Mesothelial cell of epicardium (in vitro differentiated cells): ENCODE measurements at regions not wholly inside any gene's neighbourhood (a gene's known extent, or its start where the extent isn't known, plus 50 kb on each side); places are given as distances from the start of the nearest gene placed in this dataset.

ENCODE experiments used
- DNase-seq, 2 experiments: peaks; one replicate each; pipeline ENCODE4 v3.0.0; 2021; ENCODE audit warnings: low spot score in 2 of 2; ENCODE audit not compliant: unreplicated experiment in 2 of 2
- H3K27ac Mint-ChIP-seq: 2 replicates; pipeline ENCODE4 v1.8.0; 2021; ENCODE audit warnings: mixed read lengths
- H3K27me3 Mint-ChIP-seq: 2 replicates; pipeline ENCODE4 v1.8.0; 2021; ENCODE audit warnings: low read depth, mixed read lengths
- H3K36me3 Mint-ChIP-seq: 2 replicates; pipeline ENCODE4 v1.8.0; 2021; ENCODE audit warnings: mixed read lengths
- H3K4me1 Mint-ChIP-seq: 2 replicates; pipeline ENCODE4 v1.8.0; 2021; ENCODE audit warnings: mixed read lengths
- H3K4me3 Mint-ChIP-seq: 2 replicates; pipeline ENCODE4 v1.8.0; 2021; ENCODE audit warnings: mild to moderate bottlenecking, moderate library complexity, mixed read lengths
- H3K9me3 Mint-ChIP-seq: 2 replicates; pipeline ENCODE4 v1.8.0; 2021; ENCODE audit warnings: mixed read lengths
- TF ChIP-seq, protein P1 (sequence below): fragments of 200-600 bp; sonication (generic); IDR thresholded peaks from one replicate; pipeline ENCODE4 v1.5.0; 2021; ENCODE audit warnings: antibody characterized with exemption; ENCODE audit not compliant: unreplicated experiment

DNA sequence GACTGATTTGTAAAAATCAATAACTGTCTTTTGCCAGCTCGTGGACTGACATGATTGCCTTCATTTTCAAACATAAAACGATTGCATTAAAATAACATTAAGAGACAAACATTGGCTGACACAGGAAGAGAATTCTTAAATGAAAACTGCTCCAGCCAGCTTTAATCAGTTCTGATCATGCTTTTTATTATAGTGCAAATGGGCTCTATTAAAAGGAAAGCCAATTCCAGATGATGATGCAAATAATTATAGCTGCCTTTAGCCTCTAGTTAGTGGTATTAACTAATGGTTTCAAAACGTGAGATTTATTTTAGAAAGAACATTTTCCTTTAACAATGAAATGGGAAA is 301.8 kb upstream of the UBE2E3 start:
- Mint-ChIP-seq H3K4me3 (no peak overlapping the region), H3K4me1 (peaks cover 12% of the 10 kb centered on the region), H3K27me3 (peaks cover 4% of the 10 kb centered on the region), H3K36me3 (no peaks in the 10 kb centered on the region), H3K27ac (no peak overlapping the region), H3K9me3 (no peaks in the 10 kb centered on the region)
- DNase-seq = no peak
- TF ChIP-seq, protein P1, sequence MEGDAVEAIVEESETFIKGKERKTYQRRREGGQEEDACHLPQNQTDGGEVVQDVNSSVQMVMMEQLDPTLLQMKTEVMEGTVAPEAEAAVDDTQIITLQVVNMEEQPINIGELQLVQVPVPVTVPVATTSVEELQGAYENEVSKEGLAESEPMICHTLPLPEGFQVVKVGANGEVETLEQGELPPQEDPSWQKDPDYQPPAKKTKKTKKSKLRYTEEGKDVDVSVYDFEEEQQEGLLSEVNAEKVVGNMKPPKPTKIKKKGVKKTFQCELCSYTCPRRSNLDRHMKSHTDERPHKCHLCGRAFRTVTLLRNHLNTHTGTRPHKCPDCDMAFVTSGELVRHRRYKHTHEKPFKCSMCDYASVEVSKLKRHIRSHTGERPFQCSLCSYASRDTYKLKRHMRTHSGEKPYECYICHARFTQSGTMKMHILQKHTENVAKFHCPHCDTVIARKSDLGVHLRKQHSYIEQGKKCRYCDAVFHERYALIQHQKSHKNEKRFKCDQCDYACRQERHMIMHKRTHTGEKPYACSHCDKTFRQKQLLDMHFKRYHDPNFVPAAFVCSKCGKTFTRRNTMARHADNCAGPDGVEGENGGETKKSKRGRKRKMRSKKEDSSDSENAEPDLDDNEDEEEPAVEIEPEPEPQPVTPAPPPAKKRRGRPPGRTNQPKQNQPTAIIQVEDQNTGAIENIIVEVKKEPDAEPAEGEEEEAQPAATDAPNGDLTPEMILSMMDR = no peak

DNA sequence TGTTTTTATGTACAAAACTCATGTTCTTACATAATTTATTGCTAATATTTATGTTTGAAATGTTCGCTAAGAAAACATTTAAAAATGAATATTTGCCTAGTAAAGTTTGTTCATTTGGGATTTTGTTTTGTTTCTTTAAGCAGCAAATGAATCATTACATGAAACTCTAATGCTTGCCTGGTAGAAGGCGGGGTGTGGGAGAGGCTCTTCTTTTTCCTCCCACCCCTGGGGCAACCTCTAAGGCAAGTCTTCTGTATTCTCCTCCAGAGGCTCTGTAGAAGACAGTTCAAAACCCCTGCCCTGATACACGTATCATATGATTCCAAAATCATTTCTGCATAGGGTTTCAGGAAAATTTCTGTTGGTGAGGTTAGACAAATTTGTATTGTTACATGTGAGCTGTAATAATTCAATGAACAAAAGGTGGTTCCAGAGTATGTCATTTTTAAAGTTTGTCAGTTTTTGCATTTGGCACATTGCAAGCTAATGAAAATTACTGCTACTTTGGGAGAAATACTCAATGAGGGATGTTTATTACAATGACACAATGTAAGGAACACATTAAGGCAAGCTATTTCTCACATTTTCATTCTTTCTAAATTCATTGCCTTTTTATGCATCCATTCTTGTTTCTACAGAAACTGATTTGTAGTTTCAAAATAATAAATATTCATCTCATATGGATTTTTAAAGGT is 302.3 kb upstream of the UBE2E3 start:
- peaks cover 14% of the 10 kb centered on the region for H3K4me1 Mint-ChIP-seq
- H3K27ac Mint-ChIP-seq = no peak overlapping the region
- no peak for DNase-seq
- no peak overlapping the region for H3K4me3 Mint-ChIP-seq
- H3K36me3 Mint-ChIP-seq = no peaks in the 10 kb centered on the region
- H3K27me3 Mint-ChIP-seq = peaks cover 4% of the 10 kb centered on the region
- TF ChIP-seq, protein P1 = no peak
- no peaks in the 10 kb centered on the region for H3K9me3 Mint-ChIP-seq

GRCh38 chr2:180677200-180677599 is 303.2 kb upstream of the UBE2E3 start:
- Mint-ChIP-seq H3K4me1 (peaks cover 14% of the 10 kb centered on the region), H3K4me3 (no peak overlapping the region), H3K36me3 (no peaks in the 10 kb centered on the region), H3K27me3 (peaks cover 4% of the 10 kb centered on the region), H3K27ac (no peak overlapping the region), H3K9me3 (no peaks in the 10 kb centered on the region)
- TF ChIP-seq, protein P1 = no peak
- no peak for DNase-seq

- Mint-ChIP-seq H3K4me3 (no peak overlapping the region), H3K27me3 (peaks cover 4% of the 10 kb centered on the region), H3K4me1 (peaks cover 14% of the 10 kb centered on the region), H3K9me3 (no peaks in the 10 kb centered on the region), H3K27ac (no peak overlapping the region), H3K36me3 (no peaks in the 10 kb centered on the region)
- TF ChIP-seq, protein P1 = no peak
- no peak for DNase-seq
Observed at GRCh38 chr2:180676520-180677025, 303.8 kb upstream of the UBE2E3 start.

DNA sequence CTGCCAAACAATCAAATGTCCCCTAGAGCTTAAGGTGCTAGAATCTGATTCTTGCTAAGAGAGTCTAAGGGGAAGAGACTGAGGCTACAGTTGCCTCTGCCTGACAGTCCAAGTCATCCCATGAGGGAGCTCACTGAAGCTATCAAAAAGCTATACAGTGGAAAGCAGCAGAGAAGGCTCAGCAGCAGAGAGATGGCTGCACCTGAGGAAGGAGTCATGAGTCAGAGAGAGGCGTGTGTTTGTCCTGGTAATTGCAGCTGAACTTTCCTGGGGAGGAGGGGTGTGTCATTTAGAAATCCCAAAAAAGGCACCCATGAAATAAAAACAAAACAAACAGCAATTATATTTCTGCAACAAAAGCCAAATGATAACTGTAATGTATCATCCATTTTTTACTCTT is 305.2 kb upstream of the UBE2E3 start:
- no peaks in the 10 kb centered on the region for H3K36me3 Mint-ChIP-seq
- H3K27ac Mint-ChIP-seq = no peak overlapping the region
- peaks cover 14% of the 10 kb centered on the region for H3K4me1 Mint-ChIP-seq
- no peaks in the 10 kb centered on the region for H3K9me3 Mint-ChIP-seq
- no peak for DNase-seq
- no peak overlapping the region for H3K4me3 Mint-ChIP-seq
- peaks cover 3% of the 10 kb centered on the region for H3K27me3 Mint-ChIP-seq
- TF ChIP-seq, protein P1 = no peak
